CD14-positive monocyte (primary cell): ENCODE measurements at regions not wholly inside any gene's neighbourhood (a gene's known extent, or its start where the extent isn't known, plus 50 kb on each side); places are given as distances from the start of the nearest gene placed in this dataset.
"Not testable (repeated sequence)": the region's sequence is repeated elsewhere in the genome, so short reads cannot be mapped to it uniquely, and the experiment has no call there.

ENCODE experiments used
- DNase-seq, 3 donors: peaks; one replicate each; pipeline ENCODE4 v3.0.0-alpha.2; 2011 to 2022
- H2AFZ ChIP-seq: 2 replicates; pipeline ENCODE4 v1.6.0; 2012; ENCODE audit warnings: mild to moderate bottlenecking, low read depth, low read length, inconsistent platforms; ENCODE audit not compliant: insufficient read depth, poor library complexity, severe bottlenecking
- H3K27ac ChIP-seq, 2 donors: 1 replicate in 1 of 2; 2 replicates in 1 of 2; pipeline ENCODE4 v1.5.1; 2012 to 2013; ENCODE audit warnings: low read length in 2 of 2, control low read depth in 1 of 2, inconsistent platforms in 1 of 2, low read depth in 1 of 2, mild to moderate bottlenecking in 1 of 2
- H3K27me3 ChIP-seq, 2 donors: one replicate each; pipeline versions ENCODE4 v1.6.0 to v1.6.1; 2011 to 2013; ENCODE audit warnings: low read length in 2 of 2; ENCODE audit not compliant: control insufficient read depth in 2 of 2, insufficient read depth in 2 of 2
- H3K36me3 ChIP-seq, 2 donors: replicated peaks in 1 of 2; 1 replicate in 1 of 2; 2 replicates in 1 of 2; pipeline versions ENCODE4 v1.5.1 to v1.6.1; 2012 to 2013; ENCODE audit warnings: low read length in 2 of 2, control low read depth in 1 of 2, inconsistent platforms in 1 of 2, mild to moderate bottlenecking in 1 of 2; ENCODE audit not compliant: insufficient read depth in 2 of 2, control insufficient read depth in 1 of 2
- H3K4me1 ChIP-seq, 2 donors: 1 replicate in 1 of 2; 2 replicates in 1 of 2; pipeline versions ENCODE4 v1.5.1 to v1.6.1; 2012 to 2013; ENCODE audit warnings: low read length in 2 of 2, control low read depth in 1 of 2, inconsistent platforms in 1 of 2, mild to moderate bottlenecking in 1 of 2, moderate library complexity in 1 of 2; ENCODE audit not compliant: insufficient read depth in 2 of 2, control insufficient read depth in 1 of 2
- H3K4me2 ChIP-seq: replicated peaks from 2 replicates; pipeline ENCODE3; 2012; ENCODE audit warnings: low read length, moderate library complexity, mild to moderate bottlenecking; ENCODE audit not compliant: poor library complexity, severe bottlenecking; ENCODE audit errors: extremely low read depth
- H3K4me3 ChIP-seq, 3 experiments: fragments of 200-600 bp in 1 of 3; sonication (generic) in 1 of 3; replicated peaks in 1 of 3; 1 replicate in 2 of 3; 2 replicates in 1 of 3; pipeline ENCODE4 v1.5.1; 2011 to 2013; ENCODE audit warnings: low read length in 3 of 3, mild to moderate bottlenecking in 3 of 3, control low read depth in 2 of 3, low read depth in 2 of 3, inconsistent platforms in 1 of 3, moderate library complexity in 1 of 3
- H3K79me2 ChIP-seq: 2 replicates; pipeline ENCODE4 v1.6.0; 2012; ENCODE audit warnings: mild to moderate bottlenecking, control low read depth, inconsistent platforms, low read length, moderate library complexity; ENCODE audit not compliant: insufficient read depth
- H3K9ac ChIP-seq: 2 replicates; pipeline ENCODE4 v1.6.0; 2017; ENCODE audit warnings: low read length, mild to moderate bottlenecking; ENCODE audit not compliant: insufficient read depth, poor library complexity, severe bottlenecking
- H3K9me3 ChIP-seq, 2 donors: replicated peaks in 1 of 2; 1 replicate in 1 of 2; 2 replicates in 1 of 2; pipeline versions ENCODE4 v1.5.1 to v1.6.1; 2012 to 2013; ENCODE audit warnings: low read length in 2 of 2, control low read depth in 1 of 2; ENCODE audit not compliant: control insufficient read depth in 1 of 2, insufficient read depth in 1 of 2
- H4K20me1 ChIP-seq: 2 replicates; pipeline ENCODE4 v1.6.0; 2012; ENCODE audit warnings: mild to moderate bottlenecking, low read length, control low read depth, moderate library complexity; ENCODE audit not compliant: insufficient read depth
- H3K27ac Mint-ChIP-seq, 7 donors: one replicate each; pipeline ENCODE4 v1.8.0; 2020; ENCODE audit warnings: mild to moderate bottlenecking in 7 of 7, mixed read lengths in 7 of 7, moderate library complexity in 6 of 7, inconsistent platforms in 2 of 7
- H3K27me3 Mint-ChIP-seq, 3 donors: one replicate each; pipeline ENCODE4 v1.8.0; 2021 to 2022; ENCODE audit warnings: low read depth in 3 of 3, mild to moderate bottlenecking in 3 of 3, mixed read lengths in 3 of 3, moderate library complexity in 3 of 3, inconsistent platforms in 1 of 3
- H3K36me3 Mint-ChIP-seq, 2 donors: one replicate each; pipeline ENCODE4 v1.8.0; 2020; ENCODE audit warnings: mixed read lengths in 2 of 2, inconsistent platforms in 1 of 2, mild to moderate bottlenecking in 1 of 2
- H3K4me1 Mint-ChIP-seq: one replicate; pipeline ENCODE4 v1.8.0; 2020; ENCODE audit warnings: mild to moderate bottlenecking, mixed read lengths
- H3K4me3 Mint-ChIP-seq, 2 donors: one replicate each; pipeline ENCODE4 v1.8.0; 2020; ENCODE audit warnings: mild to moderate bottlenecking in 2 of 2, mixed read lengths in 2 of 2, moderate library complexity in 1 of 2
- H3K9me3 Mint-ChIP-seq, 7 donors: one replicate each; pipeline ENCODE4 v1.8.0; 2020 to 2022; ENCODE audit warnings: mixed read lengths in 7 of 7, mild to moderate bottlenecking in 6 of 7, moderate library complexity in 6 of 7, inconsistent platforms in 2 of 7
- WGBS: methylation state at CpG from one replicate; pipeline ENCODE4 v1.1.5; 2013; ENCODE audit warnings: missing lambda C conversion rate; ENCODE audit not compliant: insufficient coverage; 5-methylcytosine and 5-hydroxymethylcytosine counted together
- intact Hi-C, 2 donors: fragments of 100-400 bp; cut with micrococcal nuclease; formaldehyde crosslinking; loops; one replicate each; pipeline versions ENCODE4 v1.15.0 to v1.15.1; 2023

DNA sequence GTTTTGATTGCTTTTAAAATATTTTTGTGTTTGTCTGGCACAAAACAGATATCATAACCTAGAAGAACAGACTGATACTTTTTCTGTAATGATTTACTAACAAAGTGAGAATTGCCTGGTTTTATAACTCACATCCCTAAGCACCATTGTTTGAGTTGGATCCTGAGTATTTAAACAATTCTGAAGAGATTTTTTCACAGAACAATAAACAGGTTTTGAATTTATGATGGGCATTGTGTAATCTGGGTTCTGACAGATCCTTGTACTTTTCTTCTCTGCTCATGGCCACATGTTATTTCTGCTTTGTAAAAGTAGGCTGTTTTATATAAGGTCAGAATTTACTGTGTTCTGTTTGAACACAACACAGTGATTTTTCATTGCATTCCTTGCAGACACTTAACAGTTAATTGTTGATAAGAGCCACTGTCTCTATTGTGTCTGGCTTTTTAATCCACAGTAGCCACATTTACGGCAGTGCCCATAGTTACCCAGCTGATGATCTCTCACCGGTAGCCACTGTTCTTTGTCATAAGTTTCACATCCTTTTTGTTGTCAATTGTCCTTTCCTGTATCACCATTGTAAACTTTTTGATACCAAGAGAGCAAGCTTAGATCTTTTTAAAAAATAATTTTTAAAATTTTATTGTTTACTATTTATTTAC, 1548.1 kb downstream of the KHDRBS2 start:
- H3K4me3 Mint-ChIP-seq, H3K4me3 ChIP-seq, H4K20me1 ChIP-seq, H3K27me3 ChIP-seq, H3K27ac Mint-ChIP-seq, H2AFZ ChIP-seq, DNase-seq, H3K27ac ChIP-seq, H3K36me3 ChIP-seq, H3K79me2 ChIP-seq, H3K9ac ChIP-seq, H3K4me1 ChIP-seq, H3K4me2 ChIP-seq, H3K4me1 Mint-ChIP-seq, H3K36me3 Mint-ChIP-seq, H3K9me3 ChIP-seq, intact Hi-C loops, H3K27me3 Mint-ChIP-seq: not testable (repeated sequence)
- H3K9me3 Mint-ChIP-seq = peaks cover 0 to 10% (median 8%) of the 10 kb centered on the region in 7 donors
- WGBS = 58% methylated on average over 2 of the region's 2 CpGs

DNA sequence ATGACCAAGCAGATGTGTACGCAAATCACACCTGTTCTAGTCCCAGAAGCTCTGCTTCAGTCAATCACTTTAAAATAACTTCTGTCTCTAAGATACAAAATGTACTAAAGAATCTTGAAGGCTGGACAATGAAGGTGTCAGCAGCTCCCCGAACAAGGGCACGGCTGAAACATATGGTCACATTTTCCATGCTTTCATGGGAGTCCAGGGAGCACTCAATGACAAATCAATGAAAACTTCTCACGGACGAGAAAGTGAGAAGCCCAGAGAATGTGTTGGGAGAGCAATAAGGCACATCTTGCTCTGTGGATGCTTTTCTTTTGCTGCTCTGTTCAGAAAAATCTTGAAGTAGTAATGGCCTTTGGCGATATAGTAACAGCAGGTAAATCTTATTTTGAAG, 1548.7 kb downstream of the KHDRBS2 start:
- H3K79me2 ChIP-seq = not testable (repeated sequence)
- WGBS = 90% methylated on average over 5 of the region's 6 CpGs

DNA sequence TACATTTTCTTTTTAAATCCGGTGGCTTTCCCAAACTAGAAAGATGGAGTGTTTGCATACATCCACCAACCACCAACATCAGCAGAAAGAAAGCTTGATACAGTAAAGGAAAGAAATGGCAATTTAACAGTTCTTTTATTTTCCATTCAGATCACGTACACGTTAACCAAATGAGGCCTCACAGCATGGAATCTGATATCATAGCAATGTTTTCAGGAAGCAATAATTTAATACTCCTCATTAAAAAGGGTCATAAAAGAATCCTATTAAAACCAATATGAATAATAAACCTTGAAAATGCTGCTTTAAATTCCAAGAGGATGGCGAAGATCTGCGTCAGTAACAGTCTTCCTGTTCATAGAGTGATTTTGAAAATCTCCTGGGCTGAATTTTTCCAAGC, 1562.1 kb downstream of the KHDRBS2 start:
- H3K4me3 Mint-ChIP-seq, H3K4me1 Mint-ChIP-seq, H4K20me1 ChIP-seq, H3K4me3 ChIP-seq, H3K36me3 ChIP-seq, DNase-seq, H3K27me3 ChIP-seq, H3K9ac ChIP-seq, H3K27ac Mint-ChIP-seq, H3K36me3 Mint-ChIP-seq, H3K4me2 ChIP-seq, H3K27ac ChIP-seq, H2AFZ ChIP-seq, H3K79me2 ChIP-seq, H3K27me3 Mint-ChIP-seq, intact Hi-C loops, H3K4me1 ChIP-seq: not testable (repeated sequence)
- WGBS = no CpG with 5 or more reads among the region's 5 CpGs
- peaks cover 3 to 19% (median 14%) of the 10 kb centered on the region in 7 donors for H3K9me3 Mint-ChIP-seq
- peaks cover 16 to 24% of the 10 kb centered on the region in 2 donors for H3K9me3 ChIP-seq

More for the DNA sequence above, 1548.7 kb downstream of the KHDRBS2 start:
- H3K27me3 ChIP-seq, H3K4me3 ChIP-seq, H3K9me3 ChIP-seq, H3K9ac ChIP-seq, H3K27ac ChIP-seq, H4K20me1 ChIP-seq, H3K36me3 ChIP-seq, H3K4me2 ChIP-seq, H3K4me1 ChIP-seq, H3K27ac Mint-ChIP-seq, H3K4me1 Mint-ChIP-seq, intact Hi-C loops, H3K36me3 Mint-ChIP-seq, H2AFZ ChIP-seq, DNase-seq, H3K27me3 Mint-ChIP-seq, H3K4me3 Mint-ChIP-seq: not testable (repeated sequence)
- H3K9me3 Mint-ChIP-seq = peaks cover 0 to 12% (median 8%) of the 10 kb centered on the region in 7 donors
